Activated CD4-positive, CD25-positive, alpha-beta regulatory T cell treated with anti-CD3 and anti-CD28 coated beads, Interleukin-2, amount 50 U/mL, for 24 hours (primary cell): ENCODE measurements at regions not wholly inside any gene's neighbourhood (a gene's known extent, or its start where the extent isn't known, plus 50 kb on each side); places are given as distances from the start of the nearest gene placed in this dataset.

Experiments
- ATAC-seq, 2 donors: fragments of 150-1000 bp; cut with Tn5 transposase; one replicate each; pipeline ENCODE4 v1.10.0; 2021; ENCODE audit warnings: mild to moderate bottlenecking in 1 of 2, moderate library complexity in 1 of 2

GRCh38 chr4:38343608-38344007, 320.4 kb upstream of the KLF3 start:
- no peak for ATAC-seq

GRCh38 chr4:38344929-38345328, 319.1 kb upstream of the KLF3 start:
- ATAC-seq, result no peak

- ATAC-seq, result no peak
Observed at GRCh38 chr4:38347251-38347650, 316.7 kb upstream of the KLF3 start.

GRCh38 chr4:38354421-38354820, 309.6 kb upstream of the KLF3 start:
- no peak for ATAC-seq

GRCh38 chr4:38354872-38355271, 309.1 kb upstream of the KLF3 start:
- ATAC-seq, result no peak

- no peak for ATAC-seq
Observed at GRCh38 chr4:38356686-38357085, 307.3 kb upstream of the KLF3 start.

- ATAC-seq, result no peak
Observed at GRCh38 chr4:38357546-38357945, 306.5 kb upstream of the KLF3 start.

- ATAC-seq, result peak; percentile 65 to 70
Observed at GRCh38 chr4:38359113-38359512, 304.9 kb upstream of the KLF3 start.

- ATAC-seq, result no peak
Observed at GRCh38 chr4:38360201-38360600, 303.8 kb upstream of the KLF3 start.

- no peak for ATAC-seq
Observed at GRCh38 chr4:38364383-38364963, 299.5 kb upstream of the KLF3 start.

GRCh38 chr4:38365261-38365660, 298.7 kb upstream of the KLF3 start:
- no peak for ATAC-seq

GRCh38 chr4:38365748-38366310, 298.2 kb upstream of the KLF3 start:
- no peak for ATAC-seq

GRCh38 chr4:38366456-38366855, 297.5 kb upstream of the KLF3 start:
- no peak for ATAC-seq

- ATAC-seq, result no peak
Observed at GRCh38 chr4:38366997-38367396, 297.0 kb upstream of the KLF3 start.

- no peak for ATAC-seq
Observed at GRCh38 chr4:38367642-38368174, 296.3 kb upstream of the KLF3 start.

- ATAC-seq, result no peak
Observed at GRCh38 chr4:38368613-38369012, 295.4 kb upstream of the KLF3 start.

- ATAC-seq, result no peak
Observed at GRCh38 chr4:38371391-38371851, 292.6 kb upstream of the KLF3 start.

GRCh38 chr4:38373375-38373774, 290.6 kb upstream of the KLF3 start:
- ATAC-seq, result no peak

- ATAC-seq, result no peak
Observed at GRCh38 chr4:38377195-38377594, 286.8 kb upstream of the KLF3 start.

- no peak for ATAC-seq
Observed at GRCh38 chr4:38378478-38378877, 285.5 kb upstream of the KLF3 start.

GRCh38 chr4:38381788-38382187, 282.2 kb upstream of the KLF3 start:
- no peak for ATAC-seq

GRCh38 chr4:38382520-38382919, 281.5 kb upstream of the KLF3 start:
- no peak for ATAC-seq

GRCh38 chr4:38383646-38384121, 280.3 kb upstream of the KLF3 start:
- no peak for ATAC-seq
